ENCODE measurements at regions not wholly inside any gene's neighbourhood (a gene's known extent, or its start where the extent isn't known, plus 50 kb on each side); places are given as distances from the start of the nearest gene placed in this dataset.
"Not testable (repeated sequence)": the region's sequence is repeated elsewhere in the genome, so short reads cannot be mapped to it uniquely, and the experiment has no call there.

DNA sequence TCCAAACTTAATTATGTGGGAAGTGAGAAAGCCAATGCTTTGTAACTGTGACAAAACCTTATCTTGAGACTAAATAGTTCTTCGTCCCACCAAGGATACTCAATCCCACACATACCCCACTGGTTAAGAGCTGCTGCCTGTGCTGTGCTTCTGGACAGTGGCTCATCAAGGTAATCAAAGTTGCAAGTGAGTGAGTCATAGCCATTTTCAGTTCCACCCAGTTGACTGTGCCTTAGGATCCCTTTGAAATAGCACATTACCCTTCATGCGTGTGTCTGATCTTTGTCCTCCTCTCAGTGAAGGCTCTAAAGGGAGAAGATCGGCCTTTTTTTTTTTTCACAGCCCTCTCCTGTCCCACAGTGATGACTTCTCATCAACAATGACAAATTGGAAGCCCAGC is 706.0 kb upstream of the AUTS2 start:
- no peak for DNase-seq (ENCODE audit: low read depth in 3 of 3, low spot score in 2 of 3)

DNA sequence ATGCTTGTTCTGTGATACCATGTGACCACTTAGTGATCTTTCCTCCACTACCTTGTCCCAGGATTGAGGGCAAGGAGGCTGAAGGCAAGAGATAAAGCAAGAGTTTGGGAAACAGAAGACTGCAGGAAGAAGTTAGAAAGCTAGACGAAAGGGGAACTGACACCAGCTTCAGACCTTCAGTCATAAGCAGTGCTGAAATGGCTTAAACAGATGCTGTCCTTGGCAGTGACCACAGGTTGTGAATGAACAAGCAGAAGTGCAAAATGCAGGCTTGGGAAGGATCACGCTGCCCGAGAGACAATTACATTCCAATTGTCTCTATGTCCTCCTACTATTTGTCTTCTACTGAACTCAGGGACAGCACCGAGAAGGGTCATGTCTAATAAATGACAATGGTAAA is 704.9 kb upstream of the AUTS2 start:
- DNase-seq (ENCODE audit: low read depth in 3 of 3, low spot score in 2 of 3), result no peak

DNA sequence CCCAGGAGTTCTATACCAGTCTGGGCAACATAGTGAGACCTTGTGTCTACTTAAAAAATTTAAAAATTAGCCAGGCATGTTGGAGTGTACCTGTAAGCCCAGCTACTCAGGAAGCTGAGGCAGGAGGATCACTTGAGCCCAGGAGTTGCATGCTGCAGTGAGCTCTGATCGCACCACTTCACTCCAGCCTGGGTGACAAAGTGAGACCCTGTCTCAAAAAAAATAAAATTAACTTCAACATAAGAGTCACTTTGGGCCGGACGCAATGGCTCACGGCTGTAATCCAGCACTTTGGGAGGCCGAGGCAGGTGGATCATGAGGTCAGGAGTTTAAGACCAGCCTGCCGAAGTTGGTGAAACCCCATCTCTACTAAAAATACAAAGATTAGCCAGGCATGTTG is 699.1 kb upstream of the AUTS2 start:
- DNase-seq (ENCODE audit: low read depth in 3 of 3, low spot score in 2 of 3), result not testable (repeated sequence)

DNA sequence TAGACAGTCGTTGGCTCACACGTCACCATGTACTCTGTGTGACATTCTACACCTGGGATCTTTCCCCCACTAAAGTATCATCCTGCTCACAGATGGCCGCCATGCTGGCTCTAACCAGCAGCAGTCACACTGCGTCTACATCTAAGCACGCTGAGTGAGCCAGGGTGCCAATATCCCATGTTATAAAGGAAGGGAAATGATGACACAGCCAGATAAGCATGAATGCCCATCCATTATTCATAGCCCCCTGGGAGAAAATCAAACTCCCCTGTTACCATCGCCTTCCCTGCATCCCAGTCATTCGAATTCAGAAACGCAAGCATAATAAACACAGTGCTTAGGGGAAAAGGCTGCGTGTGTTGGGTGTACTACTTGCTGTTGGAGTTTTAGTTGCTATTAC is 698.2 kb upstream of the AUTS2 start:
- DNase-seq (ENCODE audit: low read depth in 3 of 3, low spot score in 2 of 3), result no peak

DNA sequence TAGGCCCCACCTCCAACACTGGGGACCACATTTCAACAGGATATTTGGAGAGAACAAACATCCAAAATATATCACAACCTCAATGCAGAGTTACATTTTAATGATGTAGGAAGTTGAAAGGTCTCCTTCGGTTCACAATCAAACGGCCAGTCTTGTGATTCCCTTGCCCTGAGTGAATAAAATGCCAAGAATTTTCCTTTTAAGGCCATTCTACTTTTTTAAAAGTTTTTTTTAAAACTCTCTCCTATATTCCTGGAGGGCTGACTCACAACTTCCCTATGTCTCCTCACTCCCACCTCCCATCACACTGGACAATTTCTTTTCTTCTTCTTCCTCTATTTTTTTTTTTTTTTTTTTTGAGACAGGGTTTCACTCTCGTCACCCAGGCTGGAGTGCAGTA is 693.6 kb upstream of the AUTS2 start:
- no peak for DNase-seq (ENCODE audit: low read depth in 3 of 3, low spot score in 2 of 3)

DNA sequence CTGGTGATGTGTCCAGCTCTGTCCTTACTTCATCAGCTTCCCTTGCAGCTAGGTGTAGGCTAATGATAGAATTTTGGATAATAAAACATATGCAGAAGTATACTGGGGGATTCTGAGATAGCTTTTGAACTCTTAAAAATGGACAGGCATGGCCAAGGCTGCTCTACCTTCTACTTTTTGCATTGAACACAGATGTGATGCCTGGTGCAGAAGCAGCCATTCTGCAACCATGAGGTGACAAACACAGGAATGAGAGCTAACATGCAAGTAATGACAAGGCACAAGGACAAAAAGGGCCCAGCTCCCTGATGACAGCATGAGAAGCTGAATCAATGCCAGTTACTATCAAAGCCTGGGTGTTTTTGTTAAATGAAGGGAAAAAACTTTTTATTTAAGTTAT is 686.5 kb upstream of the AUTS2 start:
- DNase-seq (ENCODE audit: low read depth in 3 of 3, low spot score in 2 of 3), result no peak

DNA sequence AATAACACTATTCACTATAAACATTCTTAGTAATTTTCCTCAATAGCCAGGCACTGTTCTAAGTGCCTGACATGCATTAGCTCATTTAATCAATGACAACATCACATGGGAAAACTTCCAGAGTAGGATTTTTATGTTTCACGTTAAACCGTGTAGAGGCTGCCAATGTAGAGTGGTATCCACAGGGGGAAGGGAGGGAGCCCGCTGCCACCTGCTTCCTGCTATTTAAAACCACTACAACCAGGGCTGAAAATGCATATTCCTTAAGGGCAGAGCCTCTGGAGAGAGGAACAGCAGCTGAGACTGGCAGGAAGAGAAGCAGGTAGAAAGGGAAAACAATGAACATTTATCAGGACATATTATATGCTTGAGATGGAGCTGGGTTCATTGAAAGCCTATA is 684.3 kb upstream of the AUTS2 start:
- no peak for DNase-seq (ENCODE audit: low read depth in 3 of 3, low spot score in 2 of 3)

DNA sequence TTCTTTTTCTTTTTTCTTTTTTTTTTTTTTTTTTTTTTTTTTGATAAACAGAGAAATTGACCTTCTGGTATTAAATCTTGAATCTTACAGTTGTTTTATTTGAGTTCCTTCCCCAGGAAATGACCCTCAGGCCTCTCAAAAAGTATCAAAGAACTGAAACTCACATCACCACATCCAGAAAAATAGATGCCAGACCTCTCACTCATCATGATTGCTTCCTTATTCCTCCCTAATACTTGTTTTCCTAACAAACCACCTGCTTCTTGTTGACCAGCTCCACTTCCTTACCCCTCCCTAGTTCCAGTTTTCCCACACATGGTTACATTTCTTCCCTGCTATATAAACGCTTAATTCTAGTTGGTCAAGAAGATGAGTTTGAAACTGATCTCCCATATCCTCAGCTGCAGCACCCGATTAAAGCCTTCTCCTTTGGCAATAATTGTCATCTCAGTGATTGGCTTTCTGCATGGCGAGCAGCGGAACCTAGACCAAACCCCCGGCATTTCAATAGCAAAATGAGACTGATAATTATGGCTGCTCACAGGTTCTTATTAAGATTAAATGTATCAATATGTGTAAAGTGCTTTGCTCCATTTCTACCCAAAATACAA is 681.1 kb upstream of the AUTS2 start:
- no peak for DNase-seq (ENCODE audit: low read depth in 3 of 3, low spot score in 2 of 3)

DNA sequence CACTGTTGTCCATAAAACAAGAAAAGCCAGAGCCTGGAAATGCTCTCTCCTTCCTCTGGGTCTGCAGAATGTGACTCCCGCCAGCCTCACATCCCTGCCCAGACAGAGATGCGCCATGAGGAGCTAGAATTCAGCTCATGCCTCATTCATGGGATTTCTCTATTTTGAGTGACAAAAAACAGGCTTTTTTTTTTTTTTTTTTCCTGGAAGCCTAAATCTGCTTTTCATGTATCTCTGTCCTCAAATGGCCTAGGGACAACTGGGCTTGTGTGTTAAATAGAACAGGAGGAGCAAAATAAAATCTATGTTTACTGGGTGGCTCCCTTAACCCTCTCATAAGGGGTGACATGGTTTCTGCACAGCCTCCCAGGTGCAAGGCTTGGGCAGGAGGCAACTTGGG is 679.7 kb upstream of the AUTS2 start:
- DNase-seq (ENCODE audit: low read depth in 3 of 3, low spot score in 2 of 3), result no peak

DNA sequence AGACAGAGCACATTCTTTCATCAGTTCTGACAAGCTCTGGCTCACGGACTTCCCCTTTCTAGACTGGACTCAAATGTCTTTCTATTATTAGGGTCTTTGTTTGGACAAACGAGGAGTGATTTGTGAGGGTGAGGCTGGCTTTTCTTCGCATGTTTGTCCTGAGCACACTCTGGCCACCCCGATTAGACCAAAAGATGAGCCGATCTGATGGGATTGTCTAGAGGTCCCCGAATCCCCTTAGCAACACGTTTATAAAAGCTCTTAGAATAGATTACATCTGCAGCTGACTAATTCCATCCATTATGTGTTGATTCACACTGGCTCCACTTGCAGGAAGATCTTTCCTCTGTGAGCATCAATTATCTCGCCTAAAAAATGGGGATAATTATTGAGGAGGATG is 675.4 kb upstream of the AUTS2 start:
- no peak for DNase-seq (ENCODE audit: low read depth in 3 of 3, low spot score in 2 of 3)

DNA sequence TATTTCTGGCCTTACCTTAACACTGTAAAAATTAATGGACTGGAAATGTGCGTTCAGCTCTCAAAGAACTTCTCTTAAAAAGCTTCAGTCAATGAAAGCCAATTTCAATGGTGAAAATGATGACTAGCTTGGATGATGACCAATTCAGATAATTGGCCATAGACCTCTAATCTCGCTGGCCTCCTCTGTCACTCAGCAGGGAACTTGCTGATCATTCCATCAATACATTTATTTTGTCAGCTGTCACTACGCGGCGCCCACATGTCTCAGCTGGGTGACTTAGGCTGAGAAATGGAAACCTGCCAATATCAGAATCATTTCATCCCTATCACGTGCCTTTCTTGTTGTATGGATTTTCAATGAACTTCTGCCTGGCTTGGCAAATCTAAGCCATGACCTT is 673.0 kb upstream of the AUTS2 start:
- no peak for DNase-seq (ENCODE audit: low read depth in 3 of 3, low spot score in 2 of 3)

DNA sequence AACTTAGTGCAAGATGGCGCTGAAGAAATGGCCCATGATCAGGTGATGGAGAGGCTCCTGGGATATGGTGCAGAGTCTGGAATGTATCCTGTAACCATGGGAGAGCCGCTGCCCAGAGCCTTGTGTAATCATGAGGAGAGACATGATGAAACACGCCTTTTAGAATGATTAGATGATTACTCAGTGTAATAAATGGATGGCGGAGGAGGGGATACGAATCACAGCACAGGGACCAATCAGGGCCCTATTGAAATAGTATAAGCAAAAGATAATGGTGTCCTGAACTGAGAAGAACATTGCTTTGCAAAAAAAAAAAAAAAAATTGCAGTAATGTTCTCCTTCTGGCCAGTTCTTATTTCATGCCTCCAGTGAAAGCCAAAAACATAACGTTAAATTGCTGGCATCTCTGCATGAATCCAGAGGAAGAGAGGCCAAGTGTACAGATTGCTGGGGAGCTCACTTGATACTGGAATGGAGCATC is 668.5 kb upstream of the AUTS2 start:
- no peak for DNase-seq (ENCODE audit: low read depth in 3 of 3, low spot score in 2 of 3)

DNA sequence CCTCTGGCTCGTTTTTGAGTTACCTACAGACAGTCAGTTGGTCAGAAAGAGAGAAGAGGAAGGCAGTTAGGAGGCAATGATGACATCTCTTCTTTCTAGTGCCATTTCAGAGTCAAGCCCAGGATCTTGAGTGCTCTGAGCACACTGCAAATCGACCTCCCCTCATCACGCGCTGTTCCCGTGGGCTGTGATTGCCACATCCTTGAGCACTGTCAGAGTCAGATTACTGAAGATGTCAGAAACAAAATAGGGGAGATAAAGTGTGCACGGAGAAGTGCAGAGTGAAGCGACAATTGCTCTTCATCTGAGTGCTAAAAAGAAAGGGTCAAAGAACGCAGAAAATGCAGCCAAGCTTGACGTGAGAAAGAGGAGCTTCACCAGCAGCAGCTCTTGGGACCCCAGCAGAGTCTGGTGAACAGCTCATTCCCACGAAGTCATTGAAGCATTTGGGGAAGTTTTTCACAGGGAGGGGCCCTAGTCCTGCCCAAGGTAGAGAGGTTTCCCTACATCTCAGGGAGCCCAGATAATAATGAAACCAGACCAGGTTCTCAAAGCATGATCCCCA is 661.7 kb upstream of the AUTS2 start:
- DNase-seq (ENCODE audit: low read depth in 3 of 3, low spot score in 2 of 3), result no peak

DNA sequence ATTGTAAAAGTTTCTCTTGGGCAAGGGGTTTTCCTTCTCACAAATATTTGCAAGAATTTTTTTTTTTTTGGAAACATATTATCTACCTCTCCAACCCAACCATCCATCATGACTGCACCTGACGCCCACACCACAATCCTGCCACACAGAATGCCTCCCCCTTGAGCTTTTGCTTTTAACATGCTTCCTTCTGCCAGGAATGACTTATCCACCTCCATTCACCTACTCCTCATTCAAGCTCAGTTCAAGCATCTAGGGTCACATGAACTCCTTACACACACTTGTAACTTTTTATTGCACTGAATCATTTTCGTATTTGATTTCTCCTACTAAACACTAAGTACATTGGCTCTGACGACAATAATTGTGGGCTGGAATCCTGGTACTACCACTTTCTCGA is 660.1 kb upstream of the AUTS2 start:
- DNase-seq (ENCODE audit: low read depth in 3 of 3, low spot score in 2 of 3), result no peak

DNA sequence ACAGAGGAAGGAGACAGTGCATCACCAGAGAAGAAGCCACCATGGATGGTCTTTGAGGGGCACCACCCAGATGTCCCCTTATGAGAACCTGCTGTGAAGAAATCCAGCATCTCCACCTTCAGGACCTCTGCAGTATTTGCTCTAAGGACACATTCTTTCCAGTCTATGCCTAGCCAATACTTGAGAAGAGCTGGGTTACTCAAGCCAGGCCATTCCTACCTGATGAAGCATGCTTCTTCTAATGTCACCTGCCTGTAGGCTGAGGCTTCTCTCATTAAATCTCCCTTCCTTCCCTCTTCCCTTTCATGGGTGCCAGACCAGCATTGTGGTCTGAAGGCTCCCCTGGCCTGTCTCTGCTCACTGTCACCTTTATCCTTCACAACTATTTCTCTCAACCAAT is 654.5 kb upstream of the AUTS2 start:
- DNase-seq (ENCODE audit: low read depth in 3 of 3, low spot score in 2 of 3), result no peak

DNA sequence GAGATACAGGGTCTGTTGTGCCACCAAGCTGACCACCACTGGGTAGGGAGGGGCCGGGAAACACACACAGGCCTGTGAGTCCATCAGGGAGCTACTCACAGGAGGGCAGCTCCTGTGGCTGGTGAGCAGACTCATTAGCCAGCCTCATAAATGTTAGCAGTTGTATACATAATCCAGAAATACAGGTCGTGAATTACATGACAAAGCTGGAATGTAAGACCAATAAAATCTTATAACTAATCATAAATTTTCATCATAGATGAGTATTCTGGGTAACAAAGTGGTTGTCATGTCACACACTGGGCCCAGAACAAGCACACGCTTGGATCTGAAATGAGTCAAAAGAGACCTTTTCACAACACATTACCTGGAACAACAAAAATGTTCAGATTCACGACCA is 642.6 kb upstream of the AUTS2 start:
- no peak for DNase-seq (ENCODE audit: low read depth in 3 of 3, low spot score in 2 of 3)

DNA sequence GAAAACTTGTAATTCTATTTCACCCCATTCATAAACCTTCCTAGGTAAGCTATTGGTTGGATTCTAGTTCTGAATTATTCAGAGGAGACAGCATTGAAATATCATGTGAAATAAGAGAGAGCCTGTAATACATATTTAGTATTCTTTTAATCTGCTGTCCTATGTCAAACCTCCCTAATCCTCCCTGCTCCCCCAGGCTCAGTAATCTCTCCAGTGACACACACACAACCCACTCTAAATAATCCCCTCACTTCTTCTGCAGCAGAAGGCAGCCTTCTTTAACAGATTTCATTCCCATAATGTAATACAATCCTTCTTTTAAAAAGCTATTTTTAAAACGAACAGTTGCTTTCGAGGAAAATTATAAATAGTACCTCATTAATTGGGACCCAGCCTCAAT is 639.7 kb upstream of the AUTS2 start:
- DNase-seq (ENCODE audit: low read depth in 3 of 3, low spot score in 2 of 3), result no peak

DNA sequence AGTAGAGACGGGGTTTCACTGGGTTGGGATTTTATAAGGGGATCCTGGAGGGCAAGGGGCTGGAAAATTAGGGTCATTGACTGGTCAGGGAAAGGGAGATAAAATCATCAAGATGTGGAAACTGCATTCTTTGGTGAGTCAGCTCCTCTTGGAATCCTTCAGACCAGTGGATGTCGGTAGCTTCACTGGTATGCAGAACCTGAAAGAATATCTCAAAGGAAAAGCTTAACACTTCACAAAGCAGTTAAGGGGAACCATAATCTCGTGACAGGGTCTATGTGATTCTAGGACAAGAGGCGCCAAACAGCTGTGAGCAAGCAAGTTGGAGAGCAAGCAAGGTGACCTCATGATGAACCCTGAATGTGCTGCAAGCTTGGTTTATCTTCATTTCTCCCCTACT is 634.7 kb upstream of the AUTS2 start:
- no peak for DNase-seq (ENCODE audit: low read depth in 3 of 3, low spot score in 2 of 3)

DNA sequence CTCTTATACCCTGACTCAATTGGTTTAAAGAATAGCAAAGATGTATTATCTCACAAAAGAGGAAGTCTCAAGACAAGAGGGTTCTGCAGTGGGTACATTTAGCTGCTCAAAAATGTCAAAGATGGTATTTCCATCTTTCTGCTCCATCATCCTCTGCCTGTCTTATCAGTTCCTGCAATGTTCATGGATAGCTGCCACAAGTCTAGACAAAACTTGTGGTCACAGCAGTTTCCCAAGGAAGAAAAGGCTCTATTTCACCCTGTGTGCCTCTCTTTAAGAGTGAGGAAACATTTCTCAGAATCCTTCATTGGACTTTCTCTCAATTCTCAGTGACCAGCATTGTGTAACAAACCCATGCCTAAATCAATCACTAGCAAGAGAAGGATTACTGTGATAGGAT is 634.2 kb upstream of the AUTS2 start:
- no peak for DNase-seq (ENCODE audit: low read depth in 3 of 3, low spot score in 2 of 3)

DNA sequence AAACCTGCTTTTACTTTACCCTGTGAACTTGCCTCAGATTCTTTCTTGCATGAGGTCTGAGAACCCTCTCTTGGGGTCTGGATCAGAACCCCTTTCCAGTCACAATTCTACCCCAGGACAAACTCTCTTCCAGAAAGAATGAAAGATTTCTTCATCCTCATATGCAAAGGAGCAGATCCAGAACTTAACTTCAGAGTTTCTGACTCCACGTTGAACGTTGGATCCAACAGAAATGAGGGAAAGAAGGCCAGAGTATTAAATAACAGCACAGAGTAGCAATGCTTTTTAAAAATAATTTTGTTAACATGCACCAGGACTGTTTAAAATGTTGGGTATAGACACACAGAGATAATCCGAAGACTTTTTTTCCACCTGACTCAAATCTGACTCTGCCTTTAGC is 632.9 kb upstream of the AUTS2 start:
- DNase-seq (ENCODE audit: low read depth in 3 of 3, low spot score in 2 of 3), result no peak

DNA sequence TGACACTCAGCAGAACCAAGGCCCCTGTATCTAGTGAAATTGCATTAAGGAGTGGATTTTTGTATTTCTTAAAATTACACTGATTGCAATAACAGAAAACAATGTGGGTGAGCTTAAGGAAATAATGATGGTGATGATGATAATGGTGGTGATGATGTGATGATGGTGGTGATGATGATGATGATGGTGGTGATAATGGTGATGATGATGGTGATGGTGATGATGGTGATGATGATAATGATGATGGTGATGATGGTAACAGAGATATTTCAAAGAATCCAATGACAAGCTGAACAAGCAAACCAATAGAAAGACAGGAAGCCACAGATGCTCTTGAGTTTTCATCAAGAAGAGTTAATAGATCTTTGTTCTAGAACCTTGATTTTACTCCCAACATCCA is 630.7 kb upstream of the AUTS2 start:
- no peak for DNase-seq (ENCODE audit: low read depth in 3 of 3, low spot score in 2 of 3)

DNA sequence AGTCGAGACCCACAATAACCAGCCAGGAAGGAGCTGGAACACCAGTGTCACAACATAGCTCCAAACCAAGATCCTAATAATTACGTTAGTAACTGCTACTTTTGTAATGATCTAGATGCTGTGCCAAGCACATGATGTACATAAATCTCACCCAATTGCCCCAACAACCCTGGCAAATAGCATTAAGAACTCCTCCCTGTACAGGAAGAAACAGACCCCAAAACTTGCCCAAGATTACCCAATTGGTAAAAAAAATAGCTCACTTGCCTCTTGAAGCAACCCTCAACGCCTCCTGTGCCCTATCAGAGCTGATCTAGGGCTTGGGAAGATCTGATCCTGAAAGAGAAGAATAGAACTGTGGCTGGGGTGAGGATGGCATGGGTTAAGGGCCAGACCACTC is 628.7 kb upstream of the AUTS2 start:
- no peak for DNase-seq (ENCODE audit: low read depth in 3 of 3, low spot score in 2 of 3)
